ENCODE measurements at regions not wholly inside any gene's neighbourhood (a gene's known extent, or its start where the extent isn't known, plus 50 kb on each side); places are given as distances from the start of the nearest gene placed in this dataset.

DNA sequence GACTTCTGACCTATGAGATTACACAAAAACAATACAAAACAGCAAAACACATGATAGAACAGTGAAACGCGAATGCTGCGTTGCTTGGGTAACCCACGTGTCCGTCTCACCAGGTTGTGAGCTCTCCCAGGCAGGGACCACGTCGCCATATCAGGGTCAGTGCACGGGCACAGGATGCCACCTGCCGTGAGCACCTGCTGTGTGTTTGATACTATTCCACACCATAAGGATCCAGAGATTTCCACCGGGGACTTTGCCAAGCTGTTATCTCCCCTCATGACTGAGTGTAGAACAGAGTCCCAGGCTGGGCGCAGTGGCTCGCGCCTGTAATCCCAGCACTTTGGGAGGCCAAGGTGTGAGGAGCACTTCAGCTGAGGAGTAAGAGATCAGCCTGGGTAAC, 288.0 kb downstream of the BMP7 start:
- TF ChIP-seq, protein P1, sequence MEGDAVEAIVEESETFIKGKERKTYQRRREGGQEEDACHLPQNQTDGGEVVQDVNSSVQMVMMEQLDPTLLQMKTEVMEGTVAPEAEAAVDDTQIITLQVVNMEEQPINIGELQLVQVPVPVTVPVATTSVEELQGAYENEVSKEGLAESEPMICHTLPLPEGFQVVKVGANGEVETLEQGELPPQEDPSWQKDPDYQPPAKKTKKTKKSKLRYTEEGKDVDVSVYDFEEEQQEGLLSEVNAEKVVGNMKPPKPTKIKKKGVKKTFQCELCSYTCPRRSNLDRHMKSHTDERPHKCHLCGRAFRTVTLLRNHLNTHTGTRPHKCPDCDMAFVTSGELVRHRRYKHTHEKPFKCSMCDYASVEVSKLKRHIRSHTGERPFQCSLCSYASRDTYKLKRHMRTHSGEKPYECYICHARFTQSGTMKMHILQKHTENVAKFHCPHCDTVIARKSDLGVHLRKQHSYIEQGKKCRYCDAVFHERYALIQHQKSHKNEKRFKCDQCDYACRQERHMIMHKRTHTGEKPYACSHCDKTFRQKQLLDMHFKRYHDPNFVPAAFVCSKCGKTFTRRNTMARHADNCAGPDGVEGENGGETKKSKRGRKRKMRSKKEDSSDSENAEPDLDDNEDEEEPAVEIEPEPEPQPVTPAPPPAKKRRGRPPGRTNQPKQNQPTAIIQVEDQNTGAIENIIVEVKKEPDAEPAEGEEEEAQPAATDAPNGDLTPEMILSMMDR (IDR thresholded peaks at IDR 0.05; ENCODE audit: low read length): no peak
- TF ChIP-seq EZH2 (IDR thresholded peaks at IDR 0.05; ENCODE audit: borderline replicate concordance, low read length): no peak
